ENCODE measurements at regions not wholly inside any gene's neighbourhood (a gene's known extent, or its start where the extent isn't known, plus 50 kb on each side); places are given as distances from the start of the nearest gene placed in this dataset.

GRCh38 chr3:34319881-34320280 is 521.5 kb downstream of the PDCD6IP start:
- TF ChIP-seq NFYB (IDR thresholded peaks at IDR 0.05; ENCODE audit: insufficient read depth, low read depth, low read length), result no peak
- TF ChIP-seq BRCA1 (IDR thresholded peaks at IDR 0.05; ENCODE audit: low read depth, low read length), result no peak
- no peak for TF ChIP-seq EP300 (IDR thresholded peaks at IDR 0.05; ENCODE audit: borderline replicate concordance in 1 of 2, control insufficient read depth in 1 of 2, low read depth in 2 of 2, low read length in 2 of 2)
- TF ChIP-seq ATF3 (IDR thresholded peaks at IDR 0.05; ENCODE audit: borderline replicate concordance, extremely low read depth, low read depth, low read length), result no peak
- TF ChIP-seq ZNF274 (IDR thresholded peaks at IDR 0.05; ENCODE audit: insufficient read depth, insufficient read length), result no peak
- no peak for TF ChIP-seq NFYA (IDR thresholded peaks at IDR 0.05; ENCODE audit: borderline replicate concordance, low read depth, low read length)
- no peak for TF ChIP-seq YY1 (IDR thresholded peaks at IDR 0.05; ENCODE audit: low read depth, low read length)
- no peak for TF ChIP-seq ESRRA (IDR thresholded peaks at IDR 0.05; ENCODE audit: low read length)
- no peak for TF ChIP-seq CTCF (IDR thresholded peaks at IDR 0.05 in 2 of 3, conservative IDR thresholded peaks at IDR 0.05 in 1 of 3; ENCODE audit: control insufficient read depth in 2 of 3, extremely low read depth in 1 of 3, insufficient read depth in 1 of 3, low read depth in 3 of 3, low read length in 3 of 3)
- TF ChIP-seq RAD21 (IDR thresholded peaks at IDR 0.05; ENCODE audit: insufficient read depth, low read depth, low read length), result no peak
- TF ChIP-seq BHLHE40 (IDR thresholded peaks at IDR 0.05; ENCODE audit: borderline replicate concordance in 1 of 2, low read depth in 2 of 2, low read length in 1 of 2), result no peak
- TF ChIP-seq SUZ12 (IDR thresholded peaks at IDR 0.05; ENCODE audit: unreplicated experiment), result no peak
- no peak for TF ChIP-seq BCLAF1 (IDR thresholded peaks at IDR 0.05)
